ENCODE measurements at regions not wholly inside any gene's neighbourhood (a gene's known extent, or its start where the extent isn't known, plus 50 kb on each side); places are given as distances from the start of the nearest gene placed in this dataset.

DNA sequence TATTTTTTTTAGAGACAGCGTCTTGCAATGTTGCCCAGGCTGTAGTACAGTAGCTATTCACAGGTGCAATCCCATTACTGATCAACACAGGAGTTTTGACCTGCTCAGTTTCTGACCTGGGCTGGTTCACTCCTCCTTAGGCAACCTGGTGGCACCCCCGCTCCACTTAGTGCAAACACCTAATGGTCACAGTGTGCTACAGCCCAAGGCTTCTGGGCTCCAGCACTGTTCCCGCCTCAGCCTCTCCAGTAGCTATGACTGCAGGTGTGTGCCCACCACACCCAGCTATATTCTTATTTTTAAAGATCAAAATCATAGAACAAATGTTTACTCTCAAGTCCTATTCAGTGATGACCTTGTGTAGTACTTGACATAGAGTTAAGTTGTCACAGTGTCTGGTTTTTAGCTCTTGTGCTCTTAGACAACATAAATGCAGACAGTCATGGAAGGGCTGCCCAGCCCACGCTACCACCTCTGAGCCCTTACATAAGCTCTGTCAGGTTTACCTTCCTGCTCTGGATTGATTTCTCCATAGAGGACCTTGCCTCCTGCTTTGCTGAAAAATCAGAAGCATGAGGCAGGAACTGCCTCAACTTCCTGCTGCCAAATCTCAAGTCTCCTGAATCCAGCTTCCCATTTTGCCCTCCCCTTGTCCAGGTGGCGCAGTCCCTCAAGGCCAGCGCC lies 82.2 kb upstream of the SLC1A4 start:
- TF ChIP-seq, protein P1, sequence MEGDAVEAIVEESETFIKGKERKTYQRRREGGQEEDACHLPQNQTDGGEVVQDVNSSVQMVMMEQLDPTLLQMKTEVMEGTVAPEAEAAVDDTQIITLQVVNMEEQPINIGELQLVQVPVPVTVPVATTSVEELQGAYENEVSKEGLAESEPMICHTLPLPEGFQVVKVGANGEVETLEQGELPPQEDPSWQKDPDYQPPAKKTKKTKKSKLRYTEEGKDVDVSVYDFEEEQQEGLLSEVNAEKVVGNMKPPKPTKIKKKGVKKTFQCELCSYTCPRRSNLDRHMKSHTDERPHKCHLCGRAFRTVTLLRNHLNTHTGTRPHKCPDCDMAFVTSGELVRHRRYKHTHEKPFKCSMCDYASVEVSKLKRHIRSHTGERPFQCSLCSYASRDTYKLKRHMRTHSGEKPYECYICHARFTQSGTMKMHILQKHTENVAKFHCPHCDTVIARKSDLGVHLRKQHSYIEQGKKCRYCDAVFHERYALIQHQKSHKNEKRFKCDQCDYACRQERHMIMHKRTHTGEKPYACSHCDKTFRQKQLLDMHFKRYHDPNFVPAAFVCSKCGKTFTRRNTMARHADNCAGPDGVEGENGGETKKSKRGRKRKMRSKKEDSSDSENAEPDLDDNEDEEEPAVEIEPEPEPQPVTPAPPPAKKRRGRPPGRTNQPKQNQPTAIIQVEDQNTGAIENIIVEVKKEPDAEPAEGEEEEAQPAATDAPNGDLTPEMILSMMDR (IDR thresholded peaks at IDR 0.05), result no peak
- TF ChIP-seq POLR2A (IDR thresholded peaks at IDR 0.05) (no peak), EP300 (IDR thresholded peaks at IDR 0.05; ENCODE audit: low read depth) (no peak)

Data from transverse colon (tissue), 3 donors.